Pancreas (tissue), 10 donors: ENCODE measurements at regions not wholly inside any gene's neighbourhood (a gene's known extent, or its start where the extent isn't known, plus 50 kb on each side); places are given as distances from the start of the nearest gene placed in this dataset.

Experiments
- ATAC-seq, 4 donors: fragments of 200-7000 bp; cut with Tn5 transposase; one replicate each; pipeline versions ENCODE4 v1.8.0 to v1.9.1; 2020; ENCODE audit warnings: mild to moderate bottlenecking in 4 of 4, moderate library complexity in 4 of 4
- DNase-seq, 6 donors: peaks; one replicate each; pipeline ENCODE4 v3.0.0-alpha.2; 2020
- FAIRE-seq: peaks from 2 replicates; lab custom pipeline; 2012; peaks lifted over from hg19 to GRCh38; lab: Jason Lieb, UNC
- H3K27ac ChIP-seq, 4 donors: fragments of 200-600 bp; sonication (generic); 1 replicate in 3 of 4; 2 replicates in 1 of 4; pipeline versions ENCODE4 v1.5.0 to v1.8.0; 2020
- H3K27me3 ChIP-seq, 4 donors: fragments of 200-600 bp; one replicate each; pipeline ENCODE4 v1.8.0; 2021
- H3K36me3 ChIP-seq, 3 donors: fragments of 200-600 bp; sonication (generic) in 1 of 3; one replicate each; pipeline versions ENCODE4 v1.5.0 to v1.8.0; 2020 to 2021
- H3K4me1 ChIP-seq, 3 donors: fragments of 200-600 bp; one replicate each; pipeline ENCODE4 v1.8.0; 2021
- H3K4me3 ChIP-seq, 4 donors: fragments of 200-600 bp; sonication (generic) in 2 of 4; one replicate each; pipeline versions ENCODE4 v1.5.0 to v1.8.0; 2020 to 2021
- H3K9me3 ChIP-seq, 4 donors: fragments of 200-600 bp; one replicate each; pipeline ENCODE4 v1.8.0; 2021
- CTCF ChIP-seq, 4 donors: fragments of 200-600 bp; sonication (generic) in 3 of 4; IDR thresholded peaks; one replicate each; pipeline versions ENCODE4 v1.5.0 to v1.8.0; 2021; ENCODE audit warnings: antibody characterized with exemption in 4 of 4
- WGBS, 2 donors: extraction: QIAGEN DNeasy Blood & Tissue Kit; methylation state at CpG; one replicate each; pipeline ENCODE4 v1.1.7; 2013; 5-methylcytosine and 5-hydroxymethylcytosine counted together
- intact Hi-C, 3 donors: fragments of 100-400 bp; cut with DNase I; formaldehyde crosslinking; loops; one replicate each; pipeline versions ENCODE4 v1.11.1 to v1.14.2; 2022
- donor health status: healthy with polysubstance abuse.
- donor health status: DM: no; HTN: no; CAD: no; lungs with moderate emphysema.
- donor health status: DM: no; HTN: no; CAD: no.
- donor health status: control.
- donor health status: control.
- donor health status: Bipolar disorder and iron deficiency.
- donor health status: DM: yes; HTN: yes; CAD: no.
- donor health status: DM: no; HTN: no; CAD: no.
- donor health status: DM: no; HTN: no; CAD: no.
- donor health status: DM: yes; HTN: yes; CAD: no.

GRCh38 chr4:14800977-14801376 is 201.3 kb upstream of the CPEB2 start:
- DNase-seq, result no peak
- no peaks in the 10 kb centered on the region for H3K27me3 ChIP-seq
- no peak overlapping the region for H3K27ac ChIP-seq
- no peaks in the 10 kb centered on the region for H3K4me1 ChIP-seq
- H3K4me3 ChIP-seq, result no peak overlapping the region
- H3K36me3 ChIP-seq, result no peaks in the 10 kb centered on the region
- ATAC-seq, result no peak
- no peak for FAIRE-seq
- 88 to 92% methylated on average over 2 of the region's 2 CpGs for WGBS, 2 donors
- no peaks in the 10 kb centered on the region for H3K9me3 ChIP-seq
- no peak for TF ChIP-seq CTCF (IDR thresholded peaks at IDR 0.05)
- intact Hi-C loops, result no loop called here

GRCh38 chr4:14802596-14802995 is 199.7 kb upstream of the CPEB2 start:
- FAIRE-seq (no peak), DNase-seq (no peak), ATAC-seq (no peak)
- Histone ChIP-seq H3K27ac (no peak overlapping the region), H3K4me1 (no peaks in the 10 kb centered on the region), H3K9me3 (no peaks in the 10 kb centered on the region), H3K36me3 (no peaks in the 10 kb centered on the region), H3K4me3 (no peak overlapping the region), H3K27me3 (no peaks in the 10 kb centered on the region)
- WGBS, 2 donors, result 87 to 90% methylated on average over 2 of the region's 2 CpGs
- no peak for TF ChIP-seq CTCF (IDR thresholded peaks at IDR 0.05)
- intact Hi-C loops, result no loop called here

GRCh38 chr4:14807856-14808255 is 194.4 kb upstream of the CPEB2 start:
- Histone ChIP-seq H3K4me1 (no peaks in the 10 kb centered on the region), H3K27me3 (no peaks in the 10 kb centered on the region), H3K36me3 (no peaks in the 10 kb centered on the region), H3K9me3 (no peaks in the 10 kb centered on the region), H3K4me3 (no peak overlapping the region), H3K27ac (no peak overlapping the region)
- DNase-seq, result no peak
- TF ChIP-seq CTCF (IDR thresholded peaks at IDR 0.05), result no peak
- intact Hi-C loops, result no loop called here
- FAIRE-seq, result no peak
- WGBS, 2 donors, result 85 to 97% methylated on average over 4 of the region's 4 CpGs
- ATAC-seq, result no peak

- Histone ChIP-seq H3K4me1 (no peaks in the 10 kb centered on the region), H3K27me3 (no peaks in the 10 kb centered on the region), H3K9me3 (no peaks in the 10 kb centered on the region), H3K27ac (no peak overlapping the region), H3K36me3 (no peaks in the 10 kb centered on the region), H3K4me3 (no peak overlapping the region)
- no peak for DNase-seq
- TF ChIP-seq CTCF (IDR thresholded peaks at IDR 0.05), result no peak
- 85 to 89% methylated on average over 2 of the region's 2 CpGs for WGBS, 2 donors
- no peak for ATAC-seq
- intact Hi-C loops, result no loop called here
- no peak for FAIRE-seq
Measured at GRCh38 chr4:14809203-14809602, 193.1 kb upstream of the CPEB2 start.

- intact Hi-C loops, result no loop called here
- no peak overlapping the region for H3K27ac ChIP-seq
- H3K36me3 ChIP-seq, result no peaks in the 10 kb centered on the region
- FAIRE-seq (no peak), ATAC-seq (no peak), DNase-seq (no peak)
- 85 to 86% methylated on average over 2 of the region's 2 CpGs for WGBS, 2 donors
- H3K4me3 ChIP-seq, result no peak overlapping the region
- no peaks in the 10 kb centered on the region for H3K4me1 ChIP-seq
- H3K9me3 ChIP-seq, result no peaks in the 10 kb centered on the region
- no peak for TF ChIP-seq CTCF (IDR thresholded peaks at IDR 0.05)
- H3K27me3 ChIP-seq, result no peaks in the 10 kb centered on the region
Measured at GRCh38 chr4:14810121-14810520, 192.2 kb upstream of the CPEB2 start.
